Esophagus squamous epithelium (tissue), 4 donors: ENCODE measurements at regions not wholly inside any gene's neighbourhood (a gene's known extent, or its start where the extent isn't known, plus 50 kb on each side); places are given as distances from the start of the nearest gene placed in this dataset.

Experiments used
- CTCF ChIP-seq, 6 experiments: fragments of 450-650 bp in 4 of 6; fragments of 200-600 bp in 2 of 6; sonication (generic) in 2 of 6; IDR thresholded peaks; one replicate each; pipeline ENCODE4 v1.5.1; 2016 to 2019; ENCODE audit warnings: antibody characterized with exemption in 6 of 6, mild to moderate bottlenecking in 4 of 6, moderate library complexity in 4 of 6
- POLR2A ChIP-seq, 4 donors: fragments of 450-650 bp; IDR thresholded peaks; one replicate each; pipeline ENCODE4 v1.6.1; 2017; ENCODE audit warnings: antibody characterized with exemption in 4 of 4, mild to moderate bottlenecking in 4 of 4, moderate library complexity in 3 of 4

- TF ChIP-seq CTCF (IDR thresholded peaks at IDR 0.05) (no peak), POLR2A (IDR thresholded peaks at IDR 0.05) (no peak)
Observed at GRCh38 chr13:80798576-80799133, 457.7 kb upstream of the SPRY2 start.
